ENCODE measurements at regions not wholly inside any gene's neighbourhood (a gene's known extent, or its start where the extent isn't known, plus 50 kb on each side); places are given as distances from the start of the nearest gene placed in this dataset.

DNA sequence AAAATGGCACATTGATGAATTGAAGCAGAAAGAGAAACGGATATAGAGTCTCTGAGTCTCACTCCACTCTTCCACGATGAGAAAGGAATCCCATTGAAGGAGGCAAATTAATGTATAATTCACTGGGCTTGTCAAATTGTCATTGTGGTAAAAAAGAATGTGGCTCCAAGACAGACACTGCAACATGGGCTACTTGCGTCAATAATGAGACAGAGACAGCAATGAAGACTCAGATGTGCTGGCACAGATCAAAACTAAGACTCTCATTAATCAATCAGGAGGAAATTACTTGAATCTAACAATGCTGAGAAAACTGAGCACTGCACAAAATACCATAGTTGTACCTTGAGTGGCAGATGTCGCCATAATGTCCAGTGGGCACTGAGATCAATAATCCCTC is 1485.5 kb downstream of the TECRL start:
- H3K4me3 ChIP-seq (ENCODE audit: low read depth, low read length): no peak overlapping the region
- TF ChIP-seq CTCF (conservative IDR thresholded peaks at IDR 0.05; ENCODE audit: low read depth, low read length): no peak
- DNase-seq (ENCODE audit: low read depth): no peak

DNA sequence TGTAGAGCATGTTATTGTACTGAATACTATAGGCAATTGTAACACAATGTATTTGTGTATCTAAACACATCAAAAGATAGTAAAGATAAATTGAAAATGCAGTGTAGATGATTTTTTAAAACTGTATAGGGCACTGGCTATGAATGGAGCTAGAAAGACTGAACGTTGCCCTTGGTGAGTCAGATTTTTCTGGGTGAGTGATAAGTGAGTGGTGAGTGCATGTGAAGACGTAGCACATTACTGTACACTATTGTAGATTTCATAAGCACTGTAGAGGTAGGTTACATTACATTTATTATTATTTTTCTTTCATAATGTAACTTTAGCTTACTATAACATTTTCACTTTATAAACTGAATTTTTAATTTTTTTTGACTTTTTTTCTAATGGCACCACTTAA is 1491.6 kb downstream of the TECRL start:
- H3K4me3 ChIP-seq (ENCODE audit: low read depth, low read length): no peak overlapping the region
- DNase-seq (ENCODE audit: low read depth): no peak
- no peak for TF ChIP-seq CTCF (conservative IDR thresholded peaks at IDR 0.05; ENCODE audit: low read depth, low read length)

- TF ChIP-seq CTCF (conservative IDR thresholded peaks at IDR 0.05; ENCODE audit: low read depth, low read length): no peak
These were observed 1494.5 kb downstream of the TECRL start for GRCh38 chr4:62914758-62915157.

DNA sequence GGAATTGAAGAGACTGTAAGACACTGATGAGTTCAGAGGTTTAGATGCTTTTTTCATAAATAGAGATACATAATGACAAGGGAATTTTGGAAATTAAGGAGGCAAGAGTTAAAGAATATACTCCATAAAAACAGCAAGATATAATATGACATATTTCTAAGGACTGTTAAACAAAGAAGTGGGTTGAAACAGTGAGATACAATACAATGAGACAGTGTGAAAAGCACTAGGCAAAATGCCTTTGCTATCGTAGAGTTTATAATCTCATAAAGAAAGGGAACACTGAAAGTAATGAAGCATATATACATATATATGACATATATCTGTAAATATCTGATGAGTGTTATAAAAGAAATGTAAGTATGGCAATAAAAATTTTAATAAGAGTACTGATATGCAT is 1496.2 kb downstream of the TECRL start:
- no peak for DNase-seq (ENCODE audit: low read depth)
- no peak for TF ChIP-seq CTCF (conservative IDR thresholded peaks at IDR 0.05; ENCODE audit: low read depth, low read length)
- no peak overlapping the region for H3K4me3 ChIP-seq (ENCODE audit: low read depth, low read length)

More at GRCh38 chr4:62914758-62915157, 1494.5 kb downstream of the TECRL start:
- no peak overlapping the region for H3K4me3 ChIP-seq (ENCODE audit: low read depth, low read length)
- no peak for DNase-seq (ENCODE audit: low read depth)

DNA sequence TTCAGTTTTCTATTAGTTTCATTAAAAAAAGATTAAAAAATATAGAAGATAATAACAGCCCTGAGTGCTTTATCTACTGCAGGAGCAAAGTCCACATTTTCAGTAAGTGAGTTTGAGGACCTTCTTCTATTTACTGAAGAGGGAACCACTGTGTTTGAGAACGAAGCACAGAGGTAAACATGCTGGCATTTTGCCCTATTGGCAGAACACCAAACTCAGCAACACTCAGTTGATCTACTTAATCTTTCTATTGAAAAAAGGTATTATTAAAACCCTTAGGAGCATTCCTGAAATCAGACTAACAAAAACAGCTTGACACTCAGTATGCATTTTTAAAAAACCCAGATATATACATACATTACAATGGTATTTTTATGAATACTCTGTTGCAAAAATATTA is 1496.7 kb downstream of the TECRL start:
- DNase-seq (ENCODE audit: low read depth): no peak
- no peak overlapping the region for H3K4me3 ChIP-seq (ENCODE audit: low read depth, low read length)
- TF ChIP-seq CTCF (conservative IDR thresholded peaks at IDR 0.05; ENCODE audit: low read depth, low read length): no peak

DNA sequence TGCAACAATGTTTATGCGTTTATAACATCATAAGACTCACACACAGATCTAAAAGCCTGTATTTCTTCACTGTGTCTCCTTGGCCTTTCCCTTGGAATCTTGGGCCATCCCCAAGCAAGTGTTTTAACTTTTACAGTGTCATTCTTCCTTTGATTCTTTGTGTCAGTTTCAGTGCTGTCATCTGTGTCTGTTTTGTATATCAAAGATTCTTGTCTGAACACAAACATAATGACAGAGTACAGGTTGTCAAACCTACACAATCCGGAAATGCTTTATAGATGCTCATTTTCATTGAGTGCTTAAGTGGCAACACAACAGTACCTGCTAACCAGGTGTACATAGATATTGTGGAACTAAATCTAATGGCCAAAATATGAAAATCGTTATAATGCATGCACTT is 1500.0 kb downstream of the TECRL start:
- no peak overlapping the region for H3K4me3 ChIP-seq (ENCODE audit: low read depth, low read length)
- no peak for DNase-seq (ENCODE audit: low read depth)
- TF ChIP-seq CTCF (conservative IDR thresholded peaks at IDR 0.05; ENCODE audit: low read depth, low read length): no peak

DNA sequence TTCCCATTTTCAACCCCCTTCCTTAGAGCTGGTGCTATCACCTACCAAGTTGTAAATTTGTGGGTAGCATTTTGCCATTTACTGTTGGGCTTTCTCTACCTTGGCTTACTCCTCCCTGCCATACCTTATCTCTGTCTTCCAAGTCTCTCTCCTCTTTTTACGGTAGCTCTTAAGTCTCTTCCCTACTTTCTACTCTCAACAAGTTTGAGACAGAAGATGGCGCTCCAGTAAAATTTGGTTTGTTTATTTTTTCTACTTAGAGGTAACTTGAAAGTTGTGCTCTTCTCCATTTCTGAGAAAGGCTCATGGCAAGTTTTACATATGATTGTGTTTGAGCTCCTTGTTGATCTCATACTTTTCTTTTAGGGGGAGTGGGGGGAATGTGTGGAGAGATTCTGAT is 1508.1 kb downstream of the TECRL start:
- no peak overlapping the region for H3K4me3 ChIP-seq (ENCODE audit: low read depth, low read length)
- no peak for TF ChIP-seq CTCF (conservative IDR thresholded peaks at IDR 0.05; ENCODE audit: low read depth, low read length)
- DNase-seq (ENCODE audit: low read depth): no peak

Measured in choroid plexus epithelial cell (primary cell).